B cell (primary cell): ENCODE measurements at regions not wholly inside any gene's neighbourhood (a gene's known extent, or its start where the extent isn't known, plus 50 kb on each side); places are given as distances from the start of the nearest gene placed in this dataset.
"Not testable (repeated sequence)": the region's sequence is repeated elsewhere in the genome, so short reads cannot be mapped to it uniquely, and the experiment has no call there.

Experiments used
- ATAC-seq: fragments of 200-7000 bp; cut with Tn5 transposase; one replicate; pipeline ENCODE4 v1.10.0; 2021; ENCODE audit warnings: low read depth, mild to moderate bottlenecking, moderate number of reproducible peaks, moderate library complexity
- CTCF ChIA-PET: fragments of 350-600 bp; sonication (Branson Sonifier 250); formaldehyde crosslinking; loops from one replicate; lab custom pipeline; 2021; ENCODE audit warnings: antibody characterized with exemption, inconsistent platforms; lab: Charles Lee
- POLR2A ChIA-PET: fragments of 350-600 bp; sonication (Branson Sonifier 250); formaldehyde crosslinking; loops from one replicate; lab custom pipeline; 2021; ENCODE audit warnings: antibody characterized with exemption; lab: Charles Lee
- DNase-seq: peaks from one replicate; pipeline ENCODE4 v3.0.0; 2013
- H2AFZ ChIP-seq: 2 replicates; pipeline ENCODE4 v1.6.1; 2012; ENCODE audit warnings: mild to moderate bottlenecking, low read depth, low read length; ENCODE audit not compliant: insufficient read depth, poor library complexity, severe bottlenecking
- H3K27ac ChIP-seq, 2 donors: 1 replicate in 1 of 2; 2 replicates in 1 of 2; pipeline ENCODE4 v1.5.1; 2012 to 2013; ENCODE audit warnings: low read length in 2 of 2, mild to moderate bottlenecking in 2 of 2, moderate library complexity in 1 of 2
- H3K27me3 ChIP-seq, 4 experiments: fragments of 200-600 bp in 1 of 4; sonication (generic) in 1 of 4; replicated peaks in 1 of 4; 1 replicate in 2 of 4; 2 replicates in 2 of 4; pipeline versions ENCODE4 v1.6.1 to v1.7.0; 2013 to 2016; ENCODE audit warnings: low read length in 3 of 4, mild to moderate bottlenecking in 2 of 4, mixed read lengths in 1 of 4, moderate library complexity in 1 of 4; ENCODE audit not compliant: insufficient read depth in 4 of 4, control insufficient read depth in 3 of 4; ENCODE audit errors: control extremely low read depth in 1 of 4
- H3K36me3 ChIP-seq, 2 experiments: replicated peaks in 1 of 2; 1 replicate in 1 of 2; 2 replicates in 1 of 2; pipeline versions ENCODE4 v1.6.1 to v1.7.1; 2013; ENCODE audit warnings: low read length in 1 of 2; ENCODE audit not compliant: insufficient read depth in 2 of 2, control insufficient read depth in 1 of 2; ENCODE audit errors: control extremely low read depth in 1 of 2, extremely low read depth in 1 of 2
- H3K4me1 ChIP-seq, 2 donors: fragments of 200-600 bp in 1 of 2; sonication (generic) in 1 of 2; 1 replicate in 1 of 2; 2 replicates in 1 of 2; pipeline versions ENCODE4 v1.5.1 to v1.6.1; 2013 to 2017; ENCODE audit warnings: low read length in 2 of 2; ENCODE audit not compliant: control insufficient read depth in 2 of 2, insufficient read depth in 2 of 2
- H3K4me2 ChIP-seq: replicated peaks from 2 replicates; pipeline ENCODE3; 2012; ENCODE audit warnings: mild to moderate bottlenecking, low read depth, low read length; ENCODE audit not compliant: poor library complexity, severe bottlenecking
- H3K4me3 ChIP-seq, 5 experiments: fragments of 200-600 bp in 1 of 5; sonication (generic) in 1 of 5; 1 replicate in 3 of 5; 2 replicates in 2 of 5; pipeline versions ENCODE4 v1.5.1 to v1.7.0; 2011 to 2016; ENCODE audit warnings: low read length in 4 of 5, mild to moderate bottlenecking in 4 of 5, low read depth in 2 of 5, control low read depth in 1 of 5, moderate library complexity in 1 of 5; ENCODE audit not compliant: insufficient read depth in 1 of 5; ENCODE audit errors: control extremely low read depth in 1 of 5, extremely low read depth in 1 of 5
- H3K79me2 ChIP-seq: fragments of 200-600 bp; sonication (generic); one replicate; pipeline ENCODE4 v1.6.0; 2016; ENCODE audit warnings: low read length; ENCODE audit not compliant: control insufficient read depth, insufficient read depth
- H3K9ac ChIP-seq: fragments of 200-600 bp; sonication (generic); 2 replicates; pipeline ENCODE4 v1.6.1; 2017; ENCODE audit warnings: mild to moderate bottlenecking, low read length, moderate library complexity
- H3K9me3 ChIP-seq, 3 donors: one replicate each; pipeline versions ENCODE4 v1.6.1 to v1.7.1; 2013; ENCODE audit warnings: low read length in 2 of 3; ENCODE audit not compliant: control insufficient read depth in 2 of 3, insufficient read depth in 1 of 3; ENCODE audit errors: control extremely low read depth in 1 of 3
- H4K20me1 ChIP-seq: 2 replicates; pipeline ENCODE4 v1.6.0; 2012; ENCODE audit warnings: mild to moderate bottlenecking, low read length; ENCODE audit not compliant: insufficient read depth, control insufficient read depth, poor library complexity, severe bottlenecking
- H3K27ac Mint-ChIP-seq: one replicate; pipeline ENCODE4 v1.8.0; 2021; ENCODE audit warnings: mixed read lengths
- H3K27me3 Mint-ChIP-seq: one replicate; pipeline ENCODE4 v1.8.0; 2021; ENCODE audit warnings: mixed read lengths
- H3K4me1 Mint-ChIP-seq: one replicate; pipeline ENCODE4 v1.8.0; 2021; ENCODE audit warnings: mixed read lengths
- H3K4me3 Mint-ChIP-seq: one replicate; pipeline ENCODE4 v1.8.0; 2021; ENCODE audit warnings: mixed read lengths
- H3K9me3 Mint-ChIP-seq: one replicate; pipeline ENCODE4 v1.8.0; 2022; ENCODE audit warnings: mixed read lengths; ENCODE audit not compliant: insufficient read depth
- EZH2 ChIP-seq: IDR thresholded peaks from 2 replicates; pipeline ENCODE4 v1.6.1; 2012; ENCODE audit warnings: borderline replicate concordance, low read depth, mild to moderate bottlenecking, moderate library complexity, low read length; ENCODE audit not compliant: insufficient read depth, poor library complexity, severe bottlenecking
- WGBS: methylation state at CpG from one replicate; pipeline ENCODE4 v1.1.5; 2013; ENCODE audit warnings: missing lambda C conversion rate; ENCODE audit not compliant: insufficient coverage; 5-methylcytosine and 5-hydroxymethylcytosine counted together
- intact Hi-C: fragments of 100-400 bp; cut with micrococcal nuclease; formaldehyde crosslinking; loops from one replicate; pipeline ENCODE4 v1.10.0; 2022
- TF ChIP-seq, protein P1 (sequence below): fragments of 200-600 bp; IDR thresholded peaks from one replicate; pipeline ENCODE4 v1.8.0; 2022; ENCODE audit warnings: antibody characterized with exemption, mild to moderate bottlenecking

- Mint-ChIP-seq H3K4me3 (no peak overlapping the region), H3K4me1 (no peaks in the 10 kb centered on the region), H3K27me3 (peaks cover 2% of the 10 kb centered on the region), H3K9me3 (no peaks in the 10 kb centered on the region), H3K27ac (no peak overlapping the region)
- TF ChIP-seq EZH2: no peak
- TF ChIP-seq, protein P1, sequence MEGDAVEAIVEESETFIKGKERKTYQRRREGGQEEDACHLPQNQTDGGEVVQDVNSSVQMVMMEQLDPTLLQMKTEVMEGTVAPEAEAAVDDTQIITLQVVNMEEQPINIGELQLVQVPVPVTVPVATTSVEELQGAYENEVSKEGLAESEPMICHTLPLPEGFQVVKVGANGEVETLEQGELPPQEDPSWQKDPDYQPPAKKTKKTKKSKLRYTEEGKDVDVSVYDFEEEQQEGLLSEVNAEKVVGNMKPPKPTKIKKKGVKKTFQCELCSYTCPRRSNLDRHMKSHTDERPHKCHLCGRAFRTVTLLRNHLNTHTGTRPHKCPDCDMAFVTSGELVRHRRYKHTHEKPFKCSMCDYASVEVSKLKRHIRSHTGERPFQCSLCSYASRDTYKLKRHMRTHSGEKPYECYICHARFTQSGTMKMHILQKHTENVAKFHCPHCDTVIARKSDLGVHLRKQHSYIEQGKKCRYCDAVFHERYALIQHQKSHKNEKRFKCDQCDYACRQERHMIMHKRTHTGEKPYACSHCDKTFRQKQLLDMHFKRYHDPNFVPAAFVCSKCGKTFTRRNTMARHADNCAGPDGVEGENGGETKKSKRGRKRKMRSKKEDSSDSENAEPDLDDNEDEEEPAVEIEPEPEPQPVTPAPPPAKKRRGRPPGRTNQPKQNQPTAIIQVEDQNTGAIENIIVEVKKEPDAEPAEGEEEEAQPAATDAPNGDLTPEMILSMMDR: no peak
- Histone ChIP-seq H3K4me3 (no peak overlapping the region), H4K20me1 (no peaks in the 10 kb centered on the region), H3K9me3 (no peaks in the 10 kb centered on the region), H3K27ac (no peak overlapping the region), H3K4me2 (no peak overlapping the region), H3K27me3 (no peaks in the 10 kb centered on the region), H3K4me1 (no peaks in the 10 kb centered on the region), H3K36me3 (no peaks in the 10 kb centered on the region), H3K9ac (no peak overlapping the region), H2AFZ (no peak overlapping the region), H3K79me2 (no peaks in the 10 kb centered on the region)
- ChIA-PET CTCF (interaction anchor here (1.1 kb wide), 2 partner anchors 27 to 28 kb away, joined by 3 to 7 read pairs; no protein-coding TSS in a partner anchor), POLR2A (no interaction called here)
- no peak for DNase-seq
- intact Hi-C loops: no loop called here
- ATAC-seq: no peak
- 79% methylated on average over 5 of the region's 7 CpGs for WGBS
Observed at GRCh38 chr15:79156704-79157375, 66.3 kb upstream of the RASGRF1 start.

DNA sequence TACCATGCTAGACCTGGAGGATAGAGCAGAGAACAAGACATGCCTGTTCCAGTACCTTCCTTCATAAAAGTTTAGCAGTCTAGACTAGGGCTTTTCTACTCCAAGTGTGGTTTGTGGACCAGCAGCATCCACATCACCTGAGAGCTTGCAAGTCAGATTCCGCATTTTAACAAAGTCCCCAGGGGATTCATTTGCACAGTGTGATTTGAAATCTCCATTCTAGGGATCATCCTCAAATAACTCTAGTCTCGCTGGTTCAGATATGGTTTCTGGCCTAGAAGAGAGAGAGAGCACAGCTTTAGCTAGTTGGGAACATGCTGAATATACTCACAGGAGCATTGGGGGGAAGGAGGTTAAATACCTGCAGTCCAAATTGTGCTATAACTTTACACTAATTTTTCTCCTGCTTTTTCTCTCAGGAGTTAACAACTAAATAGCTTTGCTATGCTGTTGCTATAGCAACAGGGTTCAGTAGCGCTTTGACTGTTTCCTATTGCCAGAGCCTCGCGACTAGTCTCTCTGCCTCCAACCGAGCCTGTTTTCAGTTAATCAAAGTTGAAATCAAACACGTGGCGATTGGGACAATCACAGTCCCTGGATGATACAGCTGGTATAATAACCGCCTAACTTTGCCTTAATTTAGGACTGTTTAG lies 64.0 kb upstream of the RASGRF1 start:
- no peak for TF ChIP-seq EZH2
- TF ChIP-seq, protein P1: no peak
- Histone ChIP-seq H3K27ac (no peak overlapping the region), H2AFZ (no peak overlapping the region), H3K9me3 (peaks cover 0 to 3% (median 3%) of the 10 kb centered on the region in 3 donors), H3K9ac (no peak overlapping the region), H3K4me2 (no peak overlapping the region), H3K36me3 (no peaks in the 10 kb centered on the region), H3K4me3 (no peak overlapping the region), H3K27me3 (no peaks in the 10 kb centered on the region), H3K79me2 (no peaks in the 10 kb centered on the region), H3K4me1 (no peaks in the 10 kb centered on the region), H4K20me1 (no peaks in the 10 kb centered on the region)
- no peak overlapping the region for H3K4me3 Mint-ChIP-seq
- no peaks in the 10 kb centered on the region for H3K27me3 Mint-ChIP-seq
- no peak overlapping the region for H3K27ac Mint-ChIP-seq
- ChIA-PET CTCF (no interaction called here), POLR2A (no interaction called here)
- ATAC-seq: no peak
- H3K4me1 Mint-ChIP-seq: no peaks in the 10 kb centered on the region
- intact Hi-C loops: no loop called here
- 16% methylated on average over 6 of the region's 9 CpGs for WGBS
- DNase-seq: no peak
- H3K9me3 Mint-ChIP-seq: peaks cover 4% of the 10 kb centered on the region

DNA sequence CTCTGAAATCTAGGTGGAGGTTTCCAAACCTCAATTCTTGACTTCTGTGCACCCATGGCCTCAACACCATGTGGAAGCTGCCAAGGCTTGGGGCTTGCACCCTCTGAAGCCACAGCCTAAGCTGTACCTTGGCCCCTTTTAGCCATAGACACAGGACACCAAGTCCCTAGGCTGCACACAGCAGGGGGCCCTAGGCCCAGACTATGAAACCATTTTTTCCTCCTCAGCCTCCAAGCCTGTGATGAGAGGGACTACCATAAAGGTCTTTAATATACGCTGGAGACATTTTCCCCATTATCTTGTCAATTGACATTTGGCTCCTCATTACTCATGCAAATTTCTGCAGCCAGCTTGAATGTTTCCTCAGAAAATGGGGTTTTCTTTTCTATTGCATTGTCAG lies 53.7 kb upstream of the RASGRF1 start:
- H3K79me2 ChIP-seq, intact Hi-C loops, H3K36me3 ChIP-seq, H3K27me3 ChIP-seq, H3K27ac ChIP-seq, H2AFZ ChIP-seq, ATAC-seq, DNase-seq, H3K9ac ChIP-seq, H3K4me3 Mint-ChIP-seq, H3K4me1 Mint-ChIP-seq, CTCF ChIA-PET, POLR2A ChIA-PET, H3K4me1 ChIP-seq, H3K4me2 ChIP-seq, H4K20me1 ChIP-seq, H3K4me3 ChIP-seq, H3K27ac Mint-ChIP-seq: not testable (repeated sequence)
- Mint-ChIP-seq H3K27me3 (peaks cover 35% of the 10 kb centered on the region), H3K9me3 (peaks cover 22% of the 10 kb centered on the region)
- no CpG with 5 or more reads among the region's 1 CpG for WGBS
- H3K9me3 ChIP-seq: peaks cover 3 to 38% (median 12%) of the 10 kb centered on the region in 3 donors
